Cardiac fibroblast (primary cell): ENCODE measurements at regions not wholly inside any gene's neighbourhood (a gene's known extent, or its start where the extent isn't known, plus 50 kb on each side); places are given as distances from the start of the nearest gene placed in this dataset.

Experiments
- DNase-seq, 2 donors: peaks; one replicate each; pipeline versions ENCODE4 v3.0.0 to v3.0.0-alpha.2; 2010; ENCODE audit warnings: low read depth in 2 of 2
- H3K4me3 ChIP-seq, 2 donors: replicated peaks in 1 of 2; 1 replicate in 1 of 2; 2 replicates in 1 of 2; pipeline ENCODE4 v1.5.1; 2011; ENCODE audit warnings: low read depth in 2 of 2, low read length in 2 of 2, mild to moderate bottlenecking in 2 of 2, moderate library complexity in 1 of 2
- CTCF ChIP-seq: IDR thresholded peaks from one replicate; pipeline ENCODE4 v1.5.1; 2011; ENCODE audit warnings: low read depth, mild to moderate bottlenecking, low read length, inconsistent platforms

GRCh38 chr1:79603843-79604242, 597.3 kb upstream of the ADGRL4 start:
- no peak for TF ChIP-seq CTCF
- peak; percentile 63 to 85 for DNase-seq
- H3K4me3 ChIP-seq: no peak overlapping the region

GRCh38 chr1:79599257-79599656, 592.7 kb upstream of the ADGRL4 start:
- H3K4me3 ChIP-seq: no peak overlapping the region
- DNase-seq: peak in 1 of 2 donors; percentile 60
- TF ChIP-seq CTCF: no peak

- no peak for TF ChIP-seq CTCF
- H3K4me3 ChIP-seq: no peak overlapping the region
- peak in 1 of 2 donors; percentile 42 for DNase-seq
Measured at GRCh38 chr1:79595931-79596330, 589.4 kb upstream of the ADGRL4 start.

- TF ChIP-seq CTCF: no peak
- H3K4me3 ChIP-seq: no peak overlapping the region
- DNase-seq: no peak
Measured at GRCh38 chr1:79594121-79594698, 587.7 kb upstream of the ADGRL4 start.

GRCh38 chr1:79592707-79593106, 586.2 kb upstream of the ADGRL4 start:
- TF ChIP-seq CTCF: no peak
- no peak for DNase-seq
- H3K4me3 ChIP-seq: no peak overlapping the region

- no peak for TF ChIP-seq CTCF
- no peak overlapping the region for H3K4me3 ChIP-seq
- DNase-seq: no peak
Measured at GRCh38 chr1:79588719-79589118, 582.2 kb upstream of the ADGRL4 start.

GRCh38 chr1:79587229-79587628, 580.7 kb upstream of the ADGRL4 start:
- DNase-seq: peak; percentile 10 to 57
- no peak for TF ChIP-seq CTCF
- no peak overlapping the region for H3K4me3 ChIP-seq
